ENCODE measurements at regions not wholly inside any gene's neighbourhood (a gene's known extent, or its start where the extent isn't known, plus 50 kb on each side); places are given as distances from the start of the nearest gene placed in this dataset.
A peak's percentile ranks its signal among the peaks of the same experiment; 100 is the strongest.

DNA sequence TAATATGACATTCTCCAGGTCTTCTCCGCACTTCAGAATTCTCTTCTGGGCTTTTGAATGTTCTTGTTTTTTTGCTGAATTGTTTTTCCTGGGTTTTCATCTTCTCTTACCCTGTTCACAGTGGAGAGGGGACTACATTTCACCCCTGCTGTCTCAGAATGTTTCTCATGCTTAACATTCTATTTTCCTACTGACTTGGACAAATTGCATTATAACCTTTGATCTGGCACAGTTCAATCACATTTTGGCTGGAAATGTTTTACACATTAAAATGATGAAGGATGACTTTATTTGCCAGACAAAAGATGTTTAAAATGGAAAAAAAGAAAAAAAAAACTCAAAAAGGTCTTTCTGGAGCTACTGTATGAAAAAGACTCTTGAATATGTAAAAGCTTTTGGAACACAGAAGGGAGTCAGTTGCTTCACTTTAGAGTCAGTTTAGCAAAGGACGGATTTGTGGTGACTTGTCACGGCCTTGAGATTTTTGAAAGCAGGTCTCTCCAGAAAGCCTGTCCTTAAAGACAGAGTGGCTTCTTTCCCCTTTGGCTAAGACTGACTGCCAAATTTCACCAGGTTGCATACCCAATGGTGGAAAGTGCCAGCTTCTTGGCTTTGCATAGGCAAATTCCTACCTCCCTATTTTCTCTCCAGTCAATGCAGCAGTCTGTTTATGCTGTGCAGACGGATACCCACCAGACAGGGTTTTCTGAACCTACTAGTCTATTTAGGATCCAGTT lies 401.0 kb upstream of the TBL1XR1 start:
- intact Hi-C loops (cut with DNase I; ENCODE audit: low total_unique reads), result no loop called here
- Histone ChIP-seq H3K4me3 (peak overlapping the region in 1 of 3 donors; percentile 37), H3K9me3 (no peaks in the 10 kb centered on the region), H3K27me3 (no peaks in the 10 kb centered on the region), H3K27ac (peak overlapping the region; percentile 81 to 91), H3K36me3 (no peaks in the 10 kb centered on the region), H3K4me1 (peaks cover 0 to 32% of the 10 kb centered on the region in 2 donors)
- DNase-seq (ENCODE audit: low spot score in 2 of 2), result peak in 1 of 2 donors; percentile 65
- TF ChIP-seq POLR2AphosphoS5 (IDR thresholded peaks at IDR 0.05) (no peak), POLR2A (IDR thresholded peaks at IDR 0.05) (no peak)
- TF ChIP-seq, protein P1, sequence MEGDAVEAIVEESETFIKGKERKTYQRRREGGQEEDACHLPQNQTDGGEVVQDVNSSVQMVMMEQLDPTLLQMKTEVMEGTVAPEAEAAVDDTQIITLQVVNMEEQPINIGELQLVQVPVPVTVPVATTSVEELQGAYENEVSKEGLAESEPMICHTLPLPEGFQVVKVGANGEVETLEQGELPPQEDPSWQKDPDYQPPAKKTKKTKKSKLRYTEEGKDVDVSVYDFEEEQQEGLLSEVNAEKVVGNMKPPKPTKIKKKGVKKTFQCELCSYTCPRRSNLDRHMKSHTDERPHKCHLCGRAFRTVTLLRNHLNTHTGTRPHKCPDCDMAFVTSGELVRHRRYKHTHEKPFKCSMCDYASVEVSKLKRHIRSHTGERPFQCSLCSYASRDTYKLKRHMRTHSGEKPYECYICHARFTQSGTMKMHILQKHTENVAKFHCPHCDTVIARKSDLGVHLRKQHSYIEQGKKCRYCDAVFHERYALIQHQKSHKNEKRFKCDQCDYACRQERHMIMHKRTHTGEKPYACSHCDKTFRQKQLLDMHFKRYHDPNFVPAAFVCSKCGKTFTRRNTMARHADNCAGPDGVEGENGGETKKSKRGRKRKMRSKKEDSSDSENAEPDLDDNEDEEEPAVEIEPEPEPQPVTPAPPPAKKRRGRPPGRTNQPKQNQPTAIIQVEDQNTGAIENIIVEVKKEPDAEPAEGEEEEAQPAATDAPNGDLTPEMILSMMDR (IDR thresholded peaks at IDR 0.05), result no peak

DNA sequence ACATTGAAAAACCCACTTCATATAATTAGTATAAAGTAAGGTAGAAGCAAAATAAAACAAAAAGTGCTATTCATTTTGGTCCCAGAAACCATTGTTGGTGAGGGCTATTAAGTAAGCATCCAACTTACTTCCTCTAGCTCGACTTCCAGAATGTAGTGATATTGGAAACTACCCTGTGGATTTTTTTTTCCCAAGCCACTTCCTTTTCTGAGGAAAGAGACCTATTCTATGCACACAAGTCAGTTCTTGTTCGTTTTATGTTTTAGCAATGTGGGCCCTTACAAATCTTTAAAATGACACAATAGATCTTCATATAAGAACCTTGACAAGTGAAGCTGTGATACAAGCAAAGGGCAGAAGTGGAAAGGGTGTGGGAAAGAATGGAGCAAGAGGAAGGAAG lies 402.0 kb upstream of the TBL1XR1 start:
- DNase-seq (ENCODE audit: low spot score in 2 of 2), result no peak
- H3K4me3 ChIP-seq, result no peak overlapping the region
- peak overlapping the region; percentile 54 to 91 for H3K27ac ChIP-seq
- H3K27me3 ChIP-seq, result no peaks in the 10 kb centered on the region
- H3K4me1 ChIP-seq, result peaks cover 0 to 33% of the 10 kb centered on the region in 2 donors
- H3K36me3 ChIP-seq, result no peaks in the 10 kb centered on the region
- TF ChIP-seq POLR2AphosphoS5 (IDR thresholded peaks at IDR 0.05), result no peak
- TF ChIP-seq, protein P1 (IDR thresholded peaks at IDR 0.05), result no peak
- TF ChIP-seq POLR2A (IDR thresholded peaks at IDR 0.05), result no peak
- no peaks in the 10 kb centered on the region for H3K9me3 ChIP-seq
- intact Hi-C loops (cut with DNase I; ENCODE audit: low total_unique reads), result no loop called here

DNA sequence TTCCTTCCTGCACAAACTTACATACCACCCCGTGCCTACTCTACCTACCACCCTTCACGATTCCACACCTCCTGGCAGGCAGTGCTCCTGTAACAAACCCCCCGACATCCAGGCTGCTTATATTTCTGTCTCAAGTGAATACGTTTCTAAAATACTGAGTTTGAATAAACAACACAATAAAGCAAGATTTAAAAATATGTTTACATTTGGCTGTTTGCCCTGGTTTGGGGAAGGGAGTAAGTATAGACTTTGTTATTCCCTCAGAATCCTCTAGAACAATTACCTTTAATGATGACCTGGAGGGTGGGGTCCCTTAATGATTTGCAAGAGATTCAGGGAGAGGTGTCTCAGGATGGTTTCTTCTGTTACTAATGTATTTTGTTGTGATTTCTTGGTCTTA lies 402.6 kb upstream of the TBL1XR1 start:
- peak overlapping the region; percentile 45 to 91 for H3K27ac ChIP-seq
- intact Hi-C loops (cut with DNase I; ENCODE audit: low total_unique reads), result loop anchor here (10.0 kb wide), 1 partner anchor 415 kb away; no protein-coding TSS in a partner anchor
- DNase-seq (ENCODE audit: low spot score in 2 of 2), result no peak

DNA sequence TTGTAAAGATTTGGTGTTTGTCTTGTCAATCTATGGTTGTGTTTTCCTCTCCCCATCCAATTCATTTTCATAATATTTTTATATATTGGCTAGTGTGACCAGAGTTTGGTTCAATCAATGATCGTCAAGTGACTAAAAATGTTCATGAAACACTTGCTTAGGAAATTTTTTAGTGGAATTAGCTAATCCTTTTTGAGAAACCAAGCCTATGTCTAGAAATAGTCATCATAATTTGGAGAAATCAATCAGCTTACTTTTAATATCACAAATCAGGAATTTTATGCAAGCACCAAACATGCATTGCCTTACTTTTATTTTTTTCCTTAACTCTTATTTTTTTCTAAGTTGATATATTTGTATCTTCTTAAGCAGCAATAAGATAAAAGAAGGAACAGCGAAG lies 403.1 kb upstream of the TBL1XR1 start:
- intact Hi-C loops (cut with DNase I; ENCODE audit: low total_unique reads), result loop anchor here (10.0 kb wide), 1 partner anchor 416 kb away; no protein-coding TSS in a partner anchor
- H3K4me1 ChIP-seq, result peaks cover 0 to 33% of the 10 kb centered on the region in 2 donors
- no peak for TF ChIP-seq POLR2AphosphoS5 (IDR thresholded peaks at IDR 0.05)
- TF ChIP-seq POLR2A (IDR thresholded peaks at IDR 0.05), result no peak
- TF ChIP-seq, protein P1 (IDR thresholded peaks at IDR 0.05), result no peak
- H3K9me3 ChIP-seq, result no peaks in the 10 kb centered on the region
- H3K27me3 ChIP-seq, result no peaks in the 10 kb centered on the region
- DNase-seq (ENCODE audit: low spot score in 2 of 2), result no peak
- no peak overlapping the region for H3K27ac ChIP-seq
- no peaks in the 10 kb centered on the region for H3K36me3 ChIP-seq
- no peak overlapping the region for H3K4me3 ChIP-seq

More for the DNA sequence above, 402.6 kb upstream of the TBL1XR1 start:
- Histone ChIP-seq H3K27me3 (no peaks in the 10 kb centered on the region), H3K9me3 (no peaks in the 10 kb centered on the region), H3K4me1 (peaks cover 0 to 33% of the 10 kb centered on the region in 2 donors), H3K4me3 (no peak overlapping the region), H3K36me3 (no peaks in the 10 kb centered on the region)
- TF ChIP-seq POLR2AphosphoS5 (IDR thresholded peaks at IDR 0.05) (no peak), POLR2A (IDR thresholded peaks at IDR 0.05) (no peak)
- TF ChIP-seq, protein P1 (IDR thresholded peaks at IDR 0.05), result no peak

DNA sequence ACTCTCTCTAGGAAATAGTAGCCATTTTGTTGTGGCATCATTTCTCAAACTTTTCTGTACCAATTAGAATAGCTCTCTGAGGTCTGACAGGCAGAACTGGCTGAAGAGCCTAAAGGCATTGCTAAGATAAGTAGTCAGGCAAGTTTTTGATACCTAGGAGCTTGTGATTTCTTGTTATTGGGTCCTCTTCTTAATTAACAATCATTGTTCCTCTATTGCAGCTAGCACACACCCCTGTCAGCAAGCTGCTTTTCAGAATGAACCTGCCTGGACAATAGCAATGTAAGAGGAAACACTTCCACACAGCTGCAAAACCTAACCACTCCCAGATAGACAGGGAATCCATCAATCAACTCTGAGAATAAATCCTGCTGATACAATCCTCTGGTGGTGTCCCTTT lies 403.9 kb upstream of the TBL1XR1 start:
- no peak for TF ChIP-seq POLR2AphosphoS5 (IDR thresholded peaks at IDR 0.05)
- TF ChIP-seq POLR2A (IDR thresholded peaks at IDR 0.05), result no peak
- TF ChIP-seq, protein P1 (IDR thresholded peaks at IDR 0.05), result no peak
- Histone ChIP-seq H3K36me3 (no peaks in the 10 kb centered on the region), H3K27ac (no peak overlapping the region), H3K27me3 (no peaks in the 10 kb centered on the region), H3K9me3 (no peaks in the 10 kb centered on the region), H3K4me1 (peaks cover 0 to 32% of the 10 kb centered on the region in 2 donors), H3K4me3 (no peak overlapping the region)
- intact Hi-C loops (cut with DNase I; ENCODE audit: low total_unique reads), result loop anchor here (10.0 kb wide), 1 partner anchor 416 kb away; no protein-coding TSS in a partner anchor
- no peak for DNase-seq (ENCODE audit: low spot score in 2 of 2)

All from breast epithelium (tissue), 4 donors.